ENCODE measurements at regions not wholly inside any gene's neighbourhood (a gene's known extent, or its start where the extent isn't known, plus 50 kb on each side); places are given as distances from the start of the nearest gene placed in this dataset.
"Not testable (repeated sequence)": the region's sequence is repeated elsewhere in the genome, so short reads cannot be mapped to it uniquely, and the experiment has no call there.

GRCh38 chr2:64245631-64246030 lies 101.4 kb upstream of the PELI1 start:
- FAIRE-seq, result peak; percentile 13
- no peak for DNase-seq (ENCODE audit: insufficient read length, low spot score)
- no peak for TF ChIP-seq PAX5 (IDR thresholded peaks at IDR 0.05; ENCODE audit: insufficient read depth, low read length, severe bottlenecking)
- TF ChIP-seq TAF1 (IDR thresholded peaks at IDR 0.05; ENCODE audit: low read depth, low read length), result no peak
- no peak for TF ChIP-seq POU2F2 (IDR thresholded peaks at IDR 0.05; ENCODE audit: low read depth, low read length)
- TF ChIP-seq POLR2AphosphoS5 (IDR thresholded peaks at IDR 0.05; ENCODE audit: low read depth, low read length), result no peak

GRCh38 chr2:64246962-64247361 lies 102.7 kb upstream of the PELI1 start:
- DNase-seq (ENCODE audit: insufficient read length, low spot score) (no peak), FAIRE-seq (no peak)
- TF ChIP-seq POU2F2 (IDR thresholded peaks at IDR 0.05; ENCODE audit: low read depth, low read length) (no peak), PAX5 (IDR thresholded peaks at IDR 0.05; ENCODE audit: insufficient read depth, low read length, severe bottlenecking) (no peak), POLR2A (IDR thresholded peaks at IDR 0.05; ENCODE audit: low read depth, low read length) (no peak), POLR2AphosphoS5 (IDR thresholded peaks at IDR 0.05; ENCODE audit: low read depth, low read length) (no peak), TAF1 (IDR thresholded peaks at IDR 0.05; ENCODE audit: low read depth, low read length) (no peak), SPI1 (IDR thresholded peaks at IDR 0.05; ENCODE audit: low read depth, low read length) (no peak)

- no peak for FAIRE-seq
- no peak for TF ChIP-seq PAX5 (IDR thresholded peaks at IDR 0.05; ENCODE audit: insufficient read depth, low read length, severe bottlenecking)
- TF ChIP-seq SPI1 (IDR thresholded peaks at IDR 0.05; ENCODE audit: low read depth, low read length), result no peak
- no peak for TF ChIP-seq TAF1 (IDR thresholded peaks at IDR 0.05; ENCODE audit: low read depth, low read length)
- no peak for TF ChIP-seq POLR2A (IDR thresholded peaks at IDR 0.05; ENCODE audit: low read depth, low read length)
- TF ChIP-seq POU2F2 (IDR thresholded peaks at IDR 0.05; ENCODE audit: low read depth, low read length), result no peak
- no peak for TF ChIP-seq POLR2AphosphoS5 (IDR thresholded peaks at IDR 0.05; ENCODE audit: low read depth, low read length)
- DNase-seq (ENCODE audit: insufficient read length, low spot score), result no peak
Measured at GRCh38 chr2:64249426-64249825, 105.2 kb upstream of the PELI1 start.

GRCh38 chr2:64250063-64250462 lies 105.8 kb upstream of the PELI1 start:
- DNase-seq (ENCODE audit: insufficient read length, low spot score), result no peak
- no peak for FAIRE-seq
- no peak for TF ChIP-seq TAF1 (IDR thresholded peaks at IDR 0.05; ENCODE audit: low read depth, low read length)
- no peak for TF ChIP-seq POLR2AphosphoS5 (IDR thresholded peaks at IDR 0.05; ENCODE audit: low read depth, low read length)
- TF ChIP-seq POLR2A (IDR thresholded peaks at IDR 0.05; ENCODE audit: low read depth, low read length), result no peak
- no peak for TF ChIP-seq SPI1 (IDR thresholded peaks at IDR 0.05; ENCODE audit: low read depth, low read length)
- TF ChIP-seq PAX5 (IDR thresholded peaks at IDR 0.05; ENCODE audit: insufficient read depth, low read length, severe bottlenecking), result no peak
- no peak for TF ChIP-seq POU2F2 (IDR thresholded peaks at IDR 0.05; ENCODE audit: low read depth, low read length)

- DNase-seq (ENCODE audit: insufficient read length, low spot score) (no peak), FAIRE-seq (no peak)
- TF ChIP-seq TAF1 (IDR thresholded peaks at IDR 0.05; ENCODE audit: low read depth, low read length) (no peak), SPI1 (IDR thresholded peaks at IDR 0.05; ENCODE audit: low read depth, low read length) (no peak), POU2F2 (IDR thresholded peaks at IDR 0.05; ENCODE audit: low read depth, low read length) (no peak), POLR2A (IDR thresholded peaks at IDR 0.05; ENCODE audit: low read depth, low read length) (no peak), PAX5 (IDR thresholded peaks at IDR 0.05; ENCODE audit: insufficient read depth, low read length, severe bottlenecking) (no peak), POLR2AphosphoS5 (IDR thresholded peaks at IDR 0.05; ENCODE audit: low read depth, low read length) (no peak)
Measured at GRCh38 chr2:64250751-64251423, 106.7 kb upstream of the PELI1 start.

GRCh38 chr2:64251497-64252250 lies 107.5 kb upstream of the PELI1 start:
- TF ChIP-seq POLR2A (IDR thresholded peaks at IDR 0.05; ENCODE audit: low read depth, low read length), result no peak
- no peak for TF ChIP-seq SPI1 (IDR thresholded peaks at IDR 0.05; ENCODE audit: low read depth, low read length)
- TF ChIP-seq PAX5 (IDR thresholded peaks at IDR 0.05; ENCODE audit: insufficient read depth, low read length, severe bottlenecking), result no peak
- TF ChIP-seq POLR2AphosphoS5 (IDR thresholded peaks at IDR 0.05; ENCODE audit: low read depth, low read length), result no peak
- TF ChIP-seq TAF1 (IDR thresholded peaks at IDR 0.05; ENCODE audit: low read depth, low read length), result no peak
- no peak for TF ChIP-seq POU2F2 (IDR thresholded peaks at IDR 0.05; ENCODE audit: low read depth, low read length)
- FAIRE-seq (no peak), DNase-seq (ENCODE audit: insufficient read length, low spot score) (no peak)

GRCh38 chr2:64252251-64252978 lies 108.2 kb upstream of the PELI1 start:
- not testable (repeated sequence) for DNase-seq (ENCODE audit: insufficient read length, low spot score)

GRCh38 chr2:64253421-64253820 lies 109.2 kb upstream of the PELI1 start:
- DNase-seq (ENCODE audit: insufficient read length, low spot score); FAIRE-seq: not testable (repeated sequence)

More at GRCh38 chr2:64252251-64252978, 108.2 kb upstream of the PELI1 start:
- FAIRE-seq, result not testable (repeated sequence)

- FAIRE-seq, result no peak
Measured at GRCh38 chr2:64258566-64258965, 114.3 kb upstream of the PELI1 start.

More at GRCh38 chr2:64258566-64258965, 114.3 kb upstream of the PELI1 start:
- TF ChIP-seq TAF1 (IDR thresholded peaks at IDR 0.05; ENCODE audit: low read depth, low read length) (no peak), POLR2AphosphoS5 (IDR thresholded peaks at IDR 0.05; ENCODE audit: low read depth, low read length) (no peak), POU2F2 (IDR thresholded peaks at IDR 0.05; ENCODE audit: low read depth, low read length) (no peak), PAX5 (IDR thresholded peaks at IDR 0.05; ENCODE audit: insufficient read depth, low read length, severe bottlenecking) (no peak), POLR2A (IDR thresholded peaks at IDR 0.05; ENCODE audit: low read depth, low read length) (no peak), SPI1 (IDR thresholded peaks at IDR 0.05; ENCODE audit: low read depth, low read length) (no peak)
- DNase-seq (ENCODE audit: insufficient read length, low spot score), result no peak
